ENCODE measurements at regions not wholly inside any gene's neighbourhood (a gene's known extent, or its start where the extent isn't known, plus 50 kb on each side); places are given as distances from the start of the nearest gene placed in this dataset.

DNA sequence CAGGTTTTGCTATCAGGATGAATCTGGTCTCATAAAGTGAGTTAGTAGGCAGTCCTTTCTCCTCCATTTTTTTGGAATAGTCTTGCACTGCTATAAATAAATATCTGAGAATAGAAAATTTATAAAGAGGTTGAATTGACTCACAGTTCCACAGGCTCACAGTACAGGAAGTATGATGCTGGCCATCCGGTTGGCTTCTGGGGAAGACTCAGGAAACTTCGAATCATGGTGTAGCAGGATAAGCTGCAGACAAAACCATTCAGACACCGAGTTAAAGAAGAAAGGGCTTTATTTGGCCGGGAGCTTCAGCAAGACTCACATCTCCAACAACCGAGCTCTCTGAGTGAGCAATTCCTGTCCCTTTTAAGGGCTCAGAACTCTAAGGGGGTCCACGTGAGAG, 348.2 kb downstream of the KCTD8 start (continued):
- TF ChIP-seq SRSF1 (optimal IDR thresholded peaks at IDR 0.05; ENCODE audit: low read depth, low read length) (no peak), BRCA1 (CRISPR knock-in tag; IDR thresholded peaks at IDR 0.05) (no peak), ZNF24 (IDR thresholded peaks at IDR 0.05) (no peak), KLF11 (CRISPR knock-in tag; IDR thresholded peaks at IDR 0.05) (no peak)
- TF ChIP-seq, protein P1, sequence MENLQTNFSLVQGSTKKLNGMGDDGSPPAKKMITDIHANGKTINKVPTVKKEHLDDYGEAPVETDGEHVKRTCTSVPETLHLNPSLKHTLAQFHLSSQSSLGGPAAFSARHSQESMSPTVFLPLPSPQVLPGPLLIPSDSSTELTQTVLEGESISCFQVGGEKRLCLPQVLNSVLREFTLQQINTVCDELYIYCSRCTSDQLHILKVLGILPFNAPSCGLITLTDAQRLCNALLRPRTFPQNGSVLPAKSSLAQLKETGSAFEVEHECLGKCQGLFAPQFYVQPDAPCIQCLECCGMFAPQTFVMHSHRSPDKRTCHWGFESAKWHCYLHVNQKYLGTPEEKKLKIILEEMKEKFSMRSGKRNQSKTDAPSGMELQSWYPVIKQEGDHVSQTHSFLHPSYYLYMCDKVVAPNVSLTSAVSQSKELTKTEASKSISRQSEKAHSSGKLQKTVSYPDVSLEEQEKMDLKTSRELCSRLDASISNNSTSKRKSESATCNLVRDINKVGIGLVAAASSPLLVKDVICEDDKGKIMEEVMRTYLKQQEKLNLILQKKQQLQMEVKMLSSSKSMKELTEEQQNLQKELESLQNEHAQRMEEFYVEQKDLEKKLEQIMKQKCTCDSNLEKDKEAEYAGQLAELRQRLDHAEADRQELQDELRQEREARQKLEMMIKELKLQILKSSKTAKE (CRISPR knock-in tag; IDR thresholded peaks at IDR 0.05; ENCODE audit: borderline replicate concordance), result no peak

DNA sequence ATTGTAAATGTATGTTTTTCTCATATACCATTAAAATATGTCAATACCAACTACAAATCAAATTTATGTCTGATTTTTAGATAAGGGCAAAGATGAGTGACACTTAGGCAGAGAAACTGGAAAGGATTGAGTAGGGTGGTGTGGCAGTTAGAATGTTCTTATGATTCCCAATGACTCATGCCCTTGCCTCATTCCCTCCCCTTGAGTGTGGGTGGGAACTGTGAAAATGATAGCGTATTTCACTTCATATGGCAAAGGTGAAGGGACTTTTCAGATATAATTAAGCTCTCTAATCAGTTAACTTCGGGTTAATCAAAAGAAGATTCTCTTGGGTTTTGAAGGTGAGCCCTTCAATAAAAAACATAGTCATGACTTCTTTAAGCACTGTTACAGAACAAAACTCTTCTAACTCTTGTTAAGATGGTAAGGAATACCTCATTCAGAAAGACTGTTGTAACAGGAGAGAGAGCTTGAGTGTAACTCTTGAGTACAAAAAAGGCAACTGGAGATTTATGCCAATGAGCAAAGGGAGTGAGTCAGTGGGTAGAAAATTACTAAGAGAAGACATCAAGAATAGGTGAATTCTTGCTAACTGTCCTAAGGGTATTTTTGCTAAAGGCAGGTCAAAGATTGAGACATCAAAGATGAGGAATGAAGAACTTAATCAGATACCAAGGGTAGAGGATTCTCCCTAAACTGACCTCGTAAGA, 329.5 kb downstream of the KCTD8 start:
- intact Hi-C loops (cut with micrococcal nuclease; ENCODE audit: unreplicated experiment), result no loop called here
- Histone ChIP-seq H3K9ac (ENCODE audit: insufficient read depth, low read depth, low read length) (no peak overlapping the region), H3K27me3 (ENCODE audit: control insufficient read depth in 1 of 2, insufficient read depth in 2 of 2, low read length in 2 of 2) (no peaks in the 10 kb centered on the region), H3K36me3 (replicated peaks in 1 of 2; ENCODE audit: control insufficient read depth in 1 of 2, insufficient read depth in 2 of 2, low read length in 2 of 2) (no peaks in the 10 kb centered on the region), H3K4me2 (ENCODE audit: low read depth, low read length) (no peak overlapping the region), H3K27ac (ENCODE audit: extremely low read length, insufficient read depth, low read length) (no peak overlapping the region), H3K4me1 (ENCODE audit: insufficient read depth, low read length) (no peaks in the 10 kb centered on the region), H3K4me3 (replicated peaks in 1 of 3; ENCODE audit: insufficient read depth in 1 of 3, low read depth in 2 of 3, low read length in 3 of 3) (no peak overlapping the region), H2AFZ (ENCODE audit: low read length) (no peak overlapping the region), H3K79me2 (ENCODE audit: insufficient read depth, low read length) (no peaks in the 10 kb centered on the region), H4K20me1 (ENCODE audit: insufficient read depth, low read length) (no peaks in the 10 kb centered on the region), H3K9me3 (ENCODE audit: low read length) (peaks cover 49% of the 10 kb centered on the region)
- FAIRE-seq, result no peak
- DNase-seq (ENCODE audit: low spot score), result no peak
- 1% methylated on average over 3 of the region's 3 CpGs for WGBS (ENCODE audit: low lambda C conversion rate)
- no TSS peak for BruUV-seq (replicated peaks)
- ATAC-seq, result no peak
- in situ Hi-C loops (cut with HindIII; ENCODE audit: extremely low pct_ligation_motif_present, low pct_unique_long_range_greater_than_20kb), result no loop called here
- CTCF ChIA-PET (ENCODE audit: low intra/inter-chr PET ratio, low total read pairs), result no interaction called here
- POLR2A ChIA-PET, result no interaction called here
- TF ChIP-seq, protein P2, sequence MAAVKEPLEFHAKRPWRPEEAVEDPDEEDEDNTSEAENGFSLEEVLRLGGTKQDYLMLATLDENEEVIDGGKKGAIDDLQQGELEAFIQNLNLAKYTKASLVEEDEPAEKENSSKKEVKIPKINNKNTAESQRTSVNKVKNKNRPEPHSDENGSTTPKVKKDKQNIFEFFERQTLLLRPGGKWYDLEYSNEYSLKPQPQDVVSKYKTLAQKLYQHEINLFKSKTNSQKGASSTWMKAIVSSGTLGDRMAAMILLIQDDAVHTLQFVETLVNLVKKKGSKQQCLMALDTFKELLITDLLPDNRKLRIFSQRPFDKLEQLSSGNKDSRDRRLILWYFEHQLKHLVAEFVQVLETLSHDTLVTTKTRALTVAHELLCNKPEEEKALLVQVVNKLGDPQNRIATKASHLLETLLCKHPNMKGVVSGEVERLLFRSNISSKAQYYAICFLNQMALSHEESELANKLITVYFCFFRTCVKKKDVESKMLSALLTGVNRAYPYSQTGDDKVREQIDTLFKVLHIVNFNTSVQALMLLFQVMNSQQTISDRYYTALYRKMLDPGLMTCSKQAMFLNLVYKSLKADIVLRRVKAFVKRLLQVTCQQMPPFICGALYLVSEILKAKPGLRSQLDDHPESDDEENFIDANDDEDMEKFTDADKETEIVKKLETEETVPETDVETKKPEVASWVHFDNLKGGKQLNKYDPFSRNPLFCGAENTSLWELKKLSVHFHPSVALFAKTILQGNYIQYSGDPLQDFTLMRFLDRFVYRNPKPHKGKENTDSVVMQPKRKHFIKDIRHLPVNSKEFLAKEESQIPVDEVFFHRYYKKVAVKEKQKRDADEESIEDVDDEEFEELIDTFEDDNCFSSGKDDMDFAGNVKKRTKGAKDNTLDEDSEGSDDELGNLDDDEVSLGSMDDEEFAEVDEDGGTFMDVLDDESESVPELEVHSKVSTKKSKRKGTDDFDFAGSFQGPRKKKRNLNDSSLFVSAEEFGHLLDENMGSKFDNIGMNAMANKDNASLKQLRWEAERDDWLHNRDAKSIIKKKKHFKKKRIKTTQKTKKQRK (IDR thresholded peaks at IDR 0.05; ENCODE audit: low read length), result no peak
- TF ChIP-seq ZKSCAN1 (IDR thresholded peaks at IDR 0.05; ENCODE audit: low read length) (no peak), ZSCAN22 (CRISPR knock-in tag; IDR thresholded peaks at IDR 0.05) (no peak), GATA4 (IDR thresholded peaks at IDR 0.05; ENCODE audit: borderline replicate concordance, low read depth) (no peak), SRSF9 (IDR thresholded peaks at IDR 0.05; ENCODE audit: borderline replicate concordance, insufficient read depth, low read depth, low read length, poor library complexity, severe bottlenecking) (no peak), FOXK2 (IDR thresholded peaks at IDR 0.05) (no peak), KDM5B (CRISPR knock-in tag; IDR thresholded peaks at IDR 0.05; ENCODE audit: borderline replicate concordance) (no peak), EP300 (IDR thresholded peaks at IDR 0.05; ENCODE audit: low read depth in 2 of 2, low read length in 2 of 2) (no peak), EP300 (CRISPR knock-in tag; IDR thresholded peaks at IDR 0.05; ENCODE audit: borderline replicate concordance) (no peak)
- TF ChIP-seq, protein P3, sequence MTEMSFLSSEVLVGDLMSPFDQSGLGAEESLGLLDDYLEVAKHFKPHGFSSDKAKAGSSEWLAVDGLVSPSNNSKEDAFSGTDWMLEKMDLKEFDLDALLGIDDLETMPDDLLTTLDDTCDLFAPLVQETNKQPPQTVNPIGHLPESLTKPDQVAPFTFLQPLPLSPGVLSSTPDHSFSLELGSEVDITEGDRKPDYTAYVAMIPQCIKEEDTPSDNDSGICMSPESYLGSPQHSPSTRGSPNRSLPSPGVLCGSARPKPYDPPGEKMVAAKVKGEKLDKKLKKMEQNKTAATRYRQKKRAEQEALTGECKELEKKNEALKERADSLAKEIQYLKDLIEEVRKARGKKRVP (CRISPR knock-in tag; IDR thresholded peaks at IDR 0.05), result no peak
- TF ChIP-seq, protein P4, sequence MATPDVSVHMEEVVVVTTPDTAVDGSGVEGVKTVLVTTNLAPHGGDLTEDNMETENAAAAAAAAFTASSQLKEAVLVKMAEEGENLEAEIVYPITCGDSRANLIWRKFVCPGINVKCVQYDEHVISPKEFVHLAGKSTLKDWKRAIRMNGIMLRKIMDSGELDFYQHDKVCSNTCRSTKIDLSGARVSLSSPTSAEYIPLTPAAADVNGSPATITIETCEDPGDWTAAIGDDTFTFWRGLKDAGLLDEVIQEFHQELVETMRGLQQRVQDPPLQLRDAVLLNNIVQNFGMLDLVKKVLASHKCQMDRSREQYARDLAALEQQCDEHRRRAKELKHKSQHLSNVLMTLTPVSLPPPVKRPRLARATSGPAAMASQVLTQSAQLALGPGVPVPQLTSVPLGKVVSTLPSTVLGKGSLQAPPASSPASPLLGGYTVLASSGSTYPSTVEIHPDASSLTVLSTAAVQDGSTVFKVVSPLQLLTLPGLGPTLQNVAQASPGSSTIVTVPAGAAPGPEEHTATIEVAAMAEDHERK (CRISPR knock-in tag; IDR thresholded peaks at IDR 0.05; ENCODE audit: low read depth), result no peak

Data from HepG2 (cell line).